ENCODE measurements at regions not wholly inside any gene's neighbourhood (a gene's known extent, or its start where the extent isn't known, plus 50 kb on each side); places are given as distances from the start of the nearest gene placed in this dataset.

- TF ChIP-seq, protein P1, sequence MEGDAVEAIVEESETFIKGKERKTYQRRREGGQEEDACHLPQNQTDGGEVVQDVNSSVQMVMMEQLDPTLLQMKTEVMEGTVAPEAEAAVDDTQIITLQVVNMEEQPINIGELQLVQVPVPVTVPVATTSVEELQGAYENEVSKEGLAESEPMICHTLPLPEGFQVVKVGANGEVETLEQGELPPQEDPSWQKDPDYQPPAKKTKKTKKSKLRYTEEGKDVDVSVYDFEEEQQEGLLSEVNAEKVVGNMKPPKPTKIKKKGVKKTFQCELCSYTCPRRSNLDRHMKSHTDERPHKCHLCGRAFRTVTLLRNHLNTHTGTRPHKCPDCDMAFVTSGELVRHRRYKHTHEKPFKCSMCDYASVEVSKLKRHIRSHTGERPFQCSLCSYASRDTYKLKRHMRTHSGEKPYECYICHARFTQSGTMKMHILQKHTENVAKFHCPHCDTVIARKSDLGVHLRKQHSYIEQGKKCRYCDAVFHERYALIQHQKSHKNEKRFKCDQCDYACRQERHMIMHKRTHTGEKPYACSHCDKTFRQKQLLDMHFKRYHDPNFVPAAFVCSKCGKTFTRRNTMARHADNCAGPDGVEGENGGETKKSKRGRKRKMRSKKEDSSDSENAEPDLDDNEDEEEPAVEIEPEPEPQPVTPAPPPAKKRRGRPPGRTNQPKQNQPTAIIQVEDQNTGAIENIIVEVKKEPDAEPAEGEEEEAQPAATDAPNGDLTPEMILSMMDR (IDR thresholded peaks at IDR 0.05) = no peak
- no peak for TF ChIP-seq POLR2A (IDR thresholded peaks at IDR 0.05)
Measured at GRCh38 chr14:37746140-37746832, 150.9 kb downstream of the TTC6 start.
